Prostate gland (tissue), 2 donors: ENCODE measurements at regions not wholly inside any gene's neighbourhood (a gene's known extent, or its start where the extent isn't known, plus 50 kb on each side); places are given as distances from the start of the nearest gene placed in this dataset.

Experiments used
- DNase-seq: peaks from one replicate; pipeline ENCODE4 v3.0.0-alpha.2; 2019; ENCODE audit warnings: low spot score
- H3K27ac ChIP-seq, 2 donors: fragments of 200-600 bp; sonication (generic); 2 replicates each; pipeline ENCODE4 v1.5.1; 2017 to 2019
- H3K27me3 ChIP-seq: fragments of 200-600 bp; sonication (generic); replicated peaks from 2 replicates; pipeline ENCODE4 v1.5.1; 2019; ENCODE audit not compliant: insufficient read depth
- H3K36me3 ChIP-seq, 2 donors: fragments of 200-600 bp; sonication (generic); 1 replicate in 1 of 2; 2 replicates in 1 of 2; pipeline versions ENCODE4 v1.5.1 to v1.8.1; 2017 to 2019
- H3K4me1 ChIP-seq: fragments of 200-600 bp; sonication (generic); replicated peaks from 2 replicates; pipeline ENCODE4 v1.5.1; 2019
- H3K4me3 ChIP-seq, 2 donors: fragments of 200-600 bp; sonication (generic); 2 replicates each; pipeline ENCODE4 v1.5.1; 2017 to 2019
- H3K9me3 ChIP-seq: fragments of 200-600 bp; sonication (generic); 2 replicates; pipeline ENCODE4 v1.5.1; 2017
- POLR2A ChIP-seq: fragments of 450-650 bp; IDR thresholded peaks from one replicate; pipeline ENCODE4 v1.6.1; 2016; ENCODE audit warnings: antibody characterized with exemption, mild to moderate bottlenecking
- POLR2AphosphoS5 ChIP-seq: sonication (generic); formaldehyde crosslinking; IDR thresholded peaks from one replicate; pipeline ENCODE4 v1.6.1; 2017; ENCODE audit warnings: antibody characterized with exemption
- WGBS: methylation state at CpG from one replicate; pipeline ENCODE4 v1.1.5; 2018; 5-methylcytosine and 5-hydroxymethylcytosine counted together
- intact Hi-C: fragments of 100-400 bp; cut with DNase I; formaldehyde crosslinking; loops from one replicate; pipeline ENCODE4 v1.14.2; 2022
- TF ChIP-seq, protein P1 (sequence below), 4 experiments: fragments of 200-600 bp in 2 of 4; fragments of 450-650 bp in 2 of 4; sonication (generic) in 2 of 4; IDR thresholded peaks; 1 replicate in 3 of 4; 2 replicates in 1 of 4; pipeline ENCODE4 v1.5.1; 2016 to 2019; ENCODE audit warnings: antibody characterized with exemption in 4 of 4, mild to moderate bottlenecking in 2 of 4, moderate library complexity in 2 of 4

DNA sequence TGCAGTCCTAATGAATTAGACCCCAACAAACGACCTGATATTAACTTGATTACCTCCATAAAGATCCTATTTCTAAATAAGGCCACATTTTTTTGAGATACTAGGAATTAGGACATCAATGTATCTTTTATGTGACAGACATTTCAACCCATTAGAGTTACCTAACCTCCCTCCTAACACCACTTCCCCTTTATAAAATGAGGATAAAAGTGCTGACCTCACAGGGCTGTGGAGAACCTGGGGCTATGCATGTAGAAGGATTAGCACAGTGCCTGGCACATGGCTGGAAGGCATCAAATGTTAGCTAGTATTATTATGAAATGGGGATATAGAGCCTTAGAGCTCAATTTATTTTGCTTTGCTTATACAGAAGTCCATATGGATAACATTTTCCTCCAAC, 53.5 kb upstream of the LRRN1 start:
- 44% methylated on average over 1 of the region's 1 CpG for WGBS
- no peaks in the 10 kb centered on the region for H3K27me3 ChIP-seq
- no peaks in the 10 kb centered on the region for H3K9me3 ChIP-seq
- no peak overlapping the region for H3K27ac ChIP-seq
- no peak for DNase-seq
- TF ChIP-seq POLR2AphosphoS5 (no peak), POLR2A (no peak)
- H3K4me1 ChIP-seq: no peaks in the 10 kb centered on the region
- no peaks in the 10 kb centered on the region for H3K36me3 ChIP-seq
- H3K4me3 ChIP-seq: no peak overlapping the region
- intact Hi-C loops: no loop called here

DNA sequence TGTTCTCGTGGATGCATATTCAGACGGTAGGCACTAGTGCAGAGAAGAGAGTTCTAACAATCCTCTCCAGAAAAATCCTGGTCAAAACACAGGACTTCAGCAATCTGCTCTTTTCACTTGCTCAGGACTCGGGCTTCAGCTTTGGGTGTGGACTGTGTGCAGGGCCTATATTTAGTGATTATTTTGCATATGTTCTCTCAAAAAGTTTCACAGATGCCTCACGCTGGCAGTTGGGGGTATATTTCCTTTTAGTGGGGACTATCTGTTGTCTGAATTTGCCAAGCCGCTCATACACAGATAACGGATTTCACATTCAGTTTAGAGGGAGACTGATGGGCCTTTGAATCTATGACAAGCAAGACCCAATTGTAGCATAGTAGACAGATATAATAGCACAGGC, 54.4 kb upstream of the LRRN1 start:
- TF ChIP-seq POLR2AphosphoS5 (no peak), POLR2A (no peak)
- TF ChIP-seq, protein P1, sequence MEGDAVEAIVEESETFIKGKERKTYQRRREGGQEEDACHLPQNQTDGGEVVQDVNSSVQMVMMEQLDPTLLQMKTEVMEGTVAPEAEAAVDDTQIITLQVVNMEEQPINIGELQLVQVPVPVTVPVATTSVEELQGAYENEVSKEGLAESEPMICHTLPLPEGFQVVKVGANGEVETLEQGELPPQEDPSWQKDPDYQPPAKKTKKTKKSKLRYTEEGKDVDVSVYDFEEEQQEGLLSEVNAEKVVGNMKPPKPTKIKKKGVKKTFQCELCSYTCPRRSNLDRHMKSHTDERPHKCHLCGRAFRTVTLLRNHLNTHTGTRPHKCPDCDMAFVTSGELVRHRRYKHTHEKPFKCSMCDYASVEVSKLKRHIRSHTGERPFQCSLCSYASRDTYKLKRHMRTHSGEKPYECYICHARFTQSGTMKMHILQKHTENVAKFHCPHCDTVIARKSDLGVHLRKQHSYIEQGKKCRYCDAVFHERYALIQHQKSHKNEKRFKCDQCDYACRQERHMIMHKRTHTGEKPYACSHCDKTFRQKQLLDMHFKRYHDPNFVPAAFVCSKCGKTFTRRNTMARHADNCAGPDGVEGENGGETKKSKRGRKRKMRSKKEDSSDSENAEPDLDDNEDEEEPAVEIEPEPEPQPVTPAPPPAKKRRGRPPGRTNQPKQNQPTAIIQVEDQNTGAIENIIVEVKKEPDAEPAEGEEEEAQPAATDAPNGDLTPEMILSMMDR (IDR thresholded peaks at IDR 0.05): no peak
- H3K9me3 ChIP-seq: no peaks in the 10 kb centered on the region
- no peak for DNase-seq
- H3K4me3 ChIP-seq: no peak overlapping the region
- H3K36me3 ChIP-seq: no peaks in the 10 kb centered on the region
- 85% methylated on average over 6 of the region's 6 CpGs for WGBS
- no peaks in the 10 kb centered on the region for H3K4me1 ChIP-seq
- H3K27me3 ChIP-seq: no peaks in the 10 kb centered on the region
- intact Hi-C loops: no loop called here
- no peak overlapping the region for H3K27ac ChIP-seq

DNA sequence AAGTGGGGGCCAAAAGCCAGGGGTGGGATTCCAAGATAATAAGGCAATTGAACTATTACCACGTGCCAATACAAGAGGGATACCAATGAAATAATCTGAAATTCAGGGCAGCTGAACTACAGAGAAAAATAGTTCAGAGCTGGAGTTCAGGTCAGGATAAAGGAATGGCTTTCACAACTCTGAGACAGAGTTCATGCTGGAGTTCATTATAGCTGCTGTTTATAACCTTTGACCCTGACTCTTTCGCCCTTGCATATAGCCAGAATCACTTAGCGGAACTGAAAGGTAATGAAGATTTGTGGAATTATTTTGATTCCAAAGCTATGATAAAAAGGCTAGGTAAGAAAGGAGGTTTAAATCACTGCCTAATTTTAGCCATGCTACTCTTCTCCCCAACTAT, 55.5 kb upstream of the LRRN1 start:
- TF ChIP-seq, protein P1 (IDR thresholded peaks at IDR 0.05): no peak
- TF ChIP-seq POLR2AphosphoS5 (no peak), POLR2A (no peak)
- H3K4me1 ChIP-seq: no peaks in the 10 kb centered on the region
- 91% methylated on average over 3 of the region's 3 CpGs for WGBS
- H3K36me3 ChIP-seq: no peaks in the 10 kb centered on the region
- intact Hi-C loops: no loop called here
- H3K27me3 ChIP-seq: no peaks in the 10 kb centered on the region
- H3K27ac ChIP-seq: no peak overlapping the region
- no peak overlapping the region for H3K4me3 ChIP-seq
- no peaks in the 10 kb centered on the region for H3K9me3 ChIP-seq
- no peak for DNase-seq

DNA sequence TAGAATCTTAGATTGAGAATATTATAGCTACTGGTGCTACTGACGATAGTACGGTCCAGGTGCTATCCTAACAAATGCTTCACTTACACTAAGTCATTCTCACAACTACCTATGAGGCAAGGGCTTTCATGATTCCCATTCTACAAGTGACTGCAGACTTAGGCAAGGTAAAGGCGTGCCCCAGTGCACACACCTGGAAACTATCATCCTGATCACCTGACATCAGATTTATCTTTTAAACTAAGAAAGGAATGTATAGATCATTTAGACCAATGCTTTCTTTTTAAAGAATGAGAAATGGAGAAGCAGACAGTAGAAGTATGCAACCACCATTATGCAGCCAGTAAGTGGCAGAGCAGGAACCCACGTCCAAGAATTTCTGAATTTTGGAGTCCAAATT, 59.2 kb upstream of the LRRN1 start:
- 76% methylated on average over 4 of the region's 4 CpGs for WGBS
- TF ChIP-seq, protein P1 (IDR thresholded peaks at IDR 0.05): no peak
- TF ChIP-seq POLR2A (no peak), POLR2AphosphoS5 (no peak)
- Histone ChIP-seq H3K4me1 (no peaks in the 10 kb centered on the region), H3K27ac (no peak overlapping the region), H3K9me3 (no peaks in the 10 kb centered on the region), H3K4me3 (no peak overlapping the region), H3K36me3 (no peaks in the 10 kb centered on the region), H3K27me3 (no peaks in the 10 kb centered on the region)
- DNase-seq: no peak
- intact Hi-C loops: no loop called here

DNA sequence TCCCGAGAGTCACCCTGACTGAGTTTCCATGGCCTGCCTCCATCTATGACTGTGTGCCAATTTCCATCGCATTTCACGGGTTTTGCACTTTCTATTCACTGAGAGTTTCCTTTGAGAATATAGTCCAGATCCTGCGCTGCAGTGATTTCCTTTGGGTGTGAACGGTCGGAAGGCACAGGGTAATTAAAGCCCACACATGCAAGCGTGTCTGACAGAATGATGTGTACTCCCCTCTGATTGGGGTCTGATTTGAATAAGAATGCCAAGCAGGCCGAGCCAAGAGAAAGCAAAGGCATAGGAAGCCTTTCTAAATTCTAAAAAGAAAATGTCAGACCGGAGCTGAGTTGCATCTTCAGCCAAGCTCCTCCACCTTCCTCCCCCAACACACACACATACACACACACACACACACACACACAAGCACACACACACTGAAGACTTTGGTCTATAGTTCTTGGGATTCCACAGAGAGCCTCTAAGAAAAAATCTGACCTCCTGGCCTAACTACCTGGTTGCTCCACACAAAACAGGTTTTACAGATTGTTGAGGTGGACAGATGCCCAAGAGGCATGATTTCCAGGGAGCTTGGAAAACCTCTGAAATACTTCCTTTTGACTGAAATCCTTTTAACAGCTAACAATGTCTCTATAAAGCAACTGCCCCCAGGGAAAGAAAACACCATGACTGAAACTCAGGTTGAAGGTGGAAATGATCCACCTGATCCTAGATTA, 59.7 kb upstream of the LRRN1 start:
- Histone ChIP-seq H3K27me3 (no peaks in the 10 kb centered on the region), H3K4me3 (no peak overlapping the region), H3K9me3 (no peaks in the 10 kb centered on the region), H3K36me3 (no peaks in the 10 kb centered on the region), H3K27ac (no peak overlapping the region), H3K4me1 (no peaks in the 10 kb centered on the region)
- intact Hi-C loops: no loop called here
- 66% methylated on average over 9 of the region's 9 CpGs for WGBS
- no peak for DNase-seq
- TF ChIP-seq POLR2A (no peak), POLR2AphosphoS5 (no peak)
- TF ChIP-seq, protein P1 (IDR thresholded peaks at IDR 0.05): no peak
